ENCODE measurements at regions not wholly inside any gene's neighbourhood (a gene's known extent, or its start where the extent isn't known, plus 50 kb on each side); places are given as distances from the start of the nearest gene placed in this dataset.

- ATAC-seq = no peak
- TF ChIP-seq CSRNP3 (CRISPR knock-in tag; IDR thresholded peaks at IDR 0.05) (no peak), TCF4 (CRISPR knock-in tag; IDR thresholded peaks at IDR 0.05; ENCODE audit: borderline replicate concordance) (no peak), ZNF565 (CRISPR knock-in tag; conservative IDR thresholded peaks at IDR 0.05; ENCODE audit: low read depth) (no peak), RARB (CRISPR knock-in tag; IDR thresholded peaks at IDR 0.05) (no peak), CSDC2 (CRISPR knock-in tag; IDR thresholded peaks at IDR 0.05) (no peak), ZNF8 (CRISPR knock-in tag; IDR thresholded peaks at IDR 0.05) (no peak), TSHZ2 (CRISPR knock-in tag; IDR thresholded peaks at IDR 0.05) (no peak), SNAI2 (CRISPR knock-in tag; IDR thresholded peaks at IDR 0.05) (no peak), PPARA (CRISPR knock-in tag; IDR thresholded peaks at IDR 0.05; ENCODE audit: borderline replicate concordance) (no peak), OSR1 (CRISPR knock-in tag; IDR thresholded peaks at IDR 0.05) (no peak), POU6F1 (CRISPR knock-in tag; IDR thresholded peaks at IDR 0.05; ENCODE audit: borderline replicate concordance, low read depth) (no peak), ZFP3 (CRISPR knock-in tag; IDR thresholded peaks at IDR 0.05) (no peak), BACH2 (CRISPR knock-in tag; IDR thresholded peaks at IDR 0.05; ENCODE audit: borderline replicate concordance) (no peak), ZNF70 (CRISPR knock-in tag; IDR thresholded peaks at IDR 0.05) (no peak), ZFP30 (CRISPR knock-in tag; IDR thresholded peaks at IDR 0.05) (no peak), TOX (CRISPR knock-in tag; IDR thresholded peaks at IDR 0.05; ENCODE audit: borderline replicate concordance) (no peak), ISL1 (CRISPR knock-in tag; IDR thresholded peaks at IDR 0.05) (no peak), ZC3H10 (CRISPR knock-in tag; IDR thresholded peaks at IDR 0.05) (no peak), ARNTL (CRISPR knock-in tag; IDR thresholded peaks at IDR 0.05; ENCODE audit: borderline replicate concordance, low read depth) (no peak), GLIS3 (CRISPR knock-in tag; IDR thresholded peaks at IDR 0.05) (no peak)
Measured at GRCh38 chr13:67725999-67726398, 495.9 kb upstream of the PCDH9 start.

GRCh38 chr13:67713571-67713970 lies 483.4 kb upstream of the PCDH9 start:
- no peak for ATAC-seq
- no peak for TF ChIP-seq TOX (CRISPR knock-in tag; IDR thresholded peaks at IDR 0.05; ENCODE audit: borderline replicate concordance)
- TF ChIP-seq ZNF565 (CRISPR knock-in tag; conservative IDR thresholded peaks at IDR 0.05; ENCODE audit: low read depth) = no peak
- no peak for TF ChIP-seq ZFP30 (CRISPR knock-in tag; IDR thresholded peaks at IDR 0.05)
- no peak for TF ChIP-seq TCF4 (CRISPR knock-in tag; IDR thresholded peaks at IDR 0.05; ENCODE audit: borderline replicate concordance)
- no peak for TF ChIP-seq ISL1 (CRISPR knock-in tag; IDR thresholded peaks at IDR 0.05)
- no peak for TF ChIP-seq PPARA (CRISPR knock-in tag; IDR thresholded peaks at IDR 0.05; ENCODE audit: borderline replicate concordance)
- TF ChIP-seq ESRRG (CRISPR knock-in tag; IDR thresholded peaks at IDR 0.05) = no peak
- TF ChIP-seq CREB5 (CRISPR knock-in tag; IDR thresholded peaks at IDR 0.05; ENCODE audit: low read depth) = no peak
- TF ChIP-seq CSRNP3 (CRISPR knock-in tag; IDR thresholded peaks at IDR 0.05) = no peak
- TF ChIP-seq ZC3H10 (CRISPR knock-in tag; IDR thresholded peaks at IDR 0.05) = no peak
- TF ChIP-seq ZNF70 (CRISPR knock-in tag; IDR thresholded peaks at IDR 0.05) = no peak
- TF ChIP-seq OSR1 (CRISPR knock-in tag; IDR thresholded peaks at IDR 0.05) = no peak
- no peak for TF ChIP-seq PATZ1 (CRISPR knock-in tag; IDR thresholded peaks at IDR 0.05; ENCODE audit: borderline replicate concordance)
- no peak for TF ChIP-seq POU6F1 (CRISPR knock-in tag; IDR thresholded peaks at IDR 0.05; ENCODE audit: borderline replicate concordance, low read depth)
- no peak for TF ChIP-seq CSDC2 (CRISPR knock-in tag; IDR thresholded peaks at IDR 0.05)
- no peak for TF ChIP-seq ZFP3 (CRISPR knock-in tag; IDR thresholded peaks at IDR 0.05)
- no peak for TF ChIP-seq TSHZ2 (CRISPR knock-in tag; IDR thresholded peaks at IDR 0.05)
- TF ChIP-seq BACH2 (CRISPR knock-in tag; IDR thresholded peaks at IDR 0.05; ENCODE audit: borderline replicate concordance) = no peak
- TF ChIP-seq ARNTL (CRISPR knock-in tag; IDR thresholded peaks at IDR 0.05; ENCODE audit: borderline replicate concordance, low read depth) = no peak
